HCT116 (cell line): ENCODE measurements at regions not wholly inside any gene's neighbourhood (a gene's known extent, or its start where the extent isn't known, plus 50 kb on each side); places are given as distances from the start of the nearest gene placed in this dataset.

Experiments used
- ATAC-seq: fragments of 200-7000 bp; cut with Tn5 transposase; 2 replicates; pipeline ENCODE4 v1.9.1; 2020; ENCODE audit warnings: mild to moderate bottlenecking, moderate library complexity
- BruUV-seq: library from RNA; stranded (reverse); fragments of 400-500 nt; replicated peaks from 2 replicates; lab custom pipeline; 2021; lab: Mats Ljungman, UMichigan
- CTCF ChIA-PET: fragments of 300-600 bp; sonication (Branson Sonifier 250); formaldehyde crosslinking; loops from one replicate; lab custom pipeline; 2021; ENCODE audit warnings: antibody characterized with exemption; lab: Charles Lee
- POLR2A ChIA-PET: fragments of 300-600, 350-600 bp; sonication (Branson Sonifier 250); formaldehyde crosslinking; loops from one replicate; lab custom pipeline; 2021; ENCODE audit warnings: antibody characterized with exemption; lab: Charles Lee
- RAD21 ChIA-PET, 2 experiments: fragments of 300-600 bp; sonication (Branson Sonifier 250); formaldehyde crosslinking; loops; one replicate each; lab custom pipeline; 2023; ENCODE audit warnings: low total read pairs in 2 of 2; ENCODE audit not compliant: uncharacterized antibody in 2 of 2, unreplicated experiment in 2 of 2, low non-redundant PET in 1 of 2; lab: Charles Lee
- DNase-seq: peaks from one replicate; pipeline ENCODE4 v3.0.0-alpha.2; 2010; ENCODE audit warnings: low read depth, low spot score
- H2AFZ ChIP-seq: fragments of 200-600 bp; shearing (Covaris generic), sonication (generic); 2 replicates; pipeline ENCODE4 v1.6.1; 2017; ENCODE audit warnings: low read depth, mixed run types, mixed read lengths, antibody characterized with exemption, low read length; ENCODE audit not compliant: poor library complexity, severe bottlenecking
- H3K27ac ChIP-seq: 2 replicates; pipeline ENCODE4 v1.5.1; 2012; ENCODE audit warnings: low read depth, low read length
- H3K27me3 ChIP-seq: fragments of 200-600 bp; sonication (generic); 2 replicates; pipeline ENCODE4 v1.6.1; 2016; ENCODE audit warnings: mixed run types, low read length, mixed read lengths; ENCODE audit not compliant: insufficient read depth
- H3K36me3 ChIP-seq, 2 experiments: fragments of 200-500 bp in 1 of 2; fragments of 200-600 bp in 1 of 2; sonication (Bioruptor generic) in 1 of 2; sonication (generic) in 1 of 2; 2 replicates each; pipeline versions ENCODE4 v1.5.1 to v1.6.1; 2014 to 2016; ENCODE audit warnings: low read length in 2 of 2, inconsistent platforms in 1 of 2, mixed read lengths in 1 of 2, mixed run types in 1 of 2; ENCODE audit not compliant: insufficient read depth in 2 of 2, control insufficient read depth in 1 of 2
- H3K4me1 ChIP-seq, 2 experiments: fragments of 200-600 bp in 1 of 2; sonication (generic) in 1 of 2; 2 replicates each; pipeline versions ENCODE4 v1.5.1 to v1.6.1; 2012 to 2017; ENCODE audit warnings: low read length in 2 of 2, inconsistent platforms in 1 of 2, mild to moderate bottlenecking in 1 of 2, mixed read lengths in 1 of 2, mixed run types in 1 of 2, moderate library complexity in 1 of 2; ENCODE audit not compliant: insufficient read depth in 2 of 2, control insufficient read depth in 1 of 2
- H3K4me2 ChIP-seq: fragments of 200-600 bp; sonication (generic); 2 replicates; pipeline ENCODE4 v1.6.1; 2017; ENCODE audit warnings: mixed run types, low read length, mixed read lengths
- H3K4me3 ChIP-seq, 2 experiments: fragments of 200-600 bp in 1 of 2; sonication (generic) in 1 of 2; replicated peaks in 1 of 2; 2 replicates each; pipeline ENCODE4 v1.5.1; 2011 to 2016; ENCODE audit warnings: low read length in 2 of 2, control low read depth in 1 of 2, low read depth in 1 of 2, mild to moderate bottlenecking in 1 of 2, mixed read lengths in 1 of 2, mixed run types in 1 of 2
- H3K79me2 ChIP-seq: fragments of 200-600 bp; sonication (generic); 2 replicates; pipeline ENCODE4 v1.6.1; 2017; ENCODE audit warnings: mild to moderate bottlenecking, mixed run types, low read length, moderate library complexity, mixed read lengths; ENCODE audit not compliant: insufficient read depth
- H3K9ac ChIP-seq: fragments of 200-600 bp; sonication (generic); 2 replicates; pipeline ENCODE4 v1.6.1; 2016; ENCODE audit warnings: low read length, mixed read lengths
- H3K9me2 ChIP-seq: fragments of 200-600 bp; sonication (generic), shearing (Covaris generic); 2 replicates; pipeline ENCODE4 v1.6.1; 2017; ENCODE audit warnings: mixed run types, mild to moderate bottlenecking, moderate library complexity; ENCODE audit not compliant: insufficient read depth
- H3K9me3 ChIP-seq, 2 experiments: fragments of 200-500 bp in 1 of 2; fragments of 200-600 bp in 1 of 2; sonication (Bioruptor generic) in 1 of 2; sonication (generic) in 1 of 2; 2 replicates each; pipeline ENCODE4 v1.6.1; 2014 to 2017; ENCODE audit warnings: low read length in 2 of 2, mixed read lengths in 2 of 2, inconsistent platforms in 1 of 2, low read depth in 1 of 2, mild to moderate bottlenecking in 1 of 2, mixed run types in 1 of 2, moderate library complexity in 1 of 2; ENCODE audit not compliant: control insufficient read depth in 1 of 2, insufficient read depth in 1 of 2
- H4K20me1 ChIP-seq: fragments of 200-600 bp; sonication (generic), shearing (Covaris generic); 2 replicates; pipeline ENCODE4 v1.6.1; 2017; ENCODE audit warnings: mixed run types, mild to moderate bottlenecking, moderate library complexity; ENCODE audit not compliant: insufficient read depth
- EGR1 ChIP-seq: IDR thresholded peaks from 2 replicates; pipeline ENCODE4 v1.6.1; 2012; ENCODE audit warnings: low read depth
- EZH2 ChIP-seq: fragments of 200-600 bp; sonication (generic); IDR thresholded peaks from 2 replicates; pipeline ENCODE4 v1.6.1; 2017; ENCODE audit warnings: antibody characterized with exemption, mixed run types
- EZH2phosphoT487 ChIP-seq: fragments of 200-600 bp; IDR thresholded peaks from 2 replicates; pipeline ENCODE4 v1.6.1; 2018; ENCODE audit warnings: antibody characterized with exemption, borderline replicate concordance
- JUND ChIP-seq: IDR thresholded peaks from 2 replicates; pipeline ENCODE4 v1.6.1; 2012
- POLR2AphosphoS5 ChIP-seq: IDR thresholded peaks from 2 replicates; pipeline ENCODE4 v1.6.1; 2011; ENCODE audit warnings: mild to moderate bottlenecking, low read depth, low read length, moderate library complexity
- SRF ChIP-seq: IDR thresholded peaks from 2 replicates; pipeline ENCODE4 v1.6.1; 2012; ENCODE audit warnings: low read depth
- TCF7L2 ChIP-seq: IDR thresholded peaks from 2 replicates; pipeline ENCODE4 v1.7.0; 2011; ENCODE audit warnings: borderline replicate concordance, inconsistent platforms; ENCODE audit not compliant: insufficient read depth, insufficient read length; ENCODE audit errors: extremely low read depth
- ZNF274 ChIP-seq: fragments of 200-500 bp; sonication (Bioruptor generic); IDR thresholded peaks from 2 replicates; pipeline ENCODE4 v1.6.1; 2014; ENCODE audit warnings: mild to moderate bottlenecking, low read depth, low read length, inconsistent platforms
- intact Hi-C: fragments of 100-400 bp; cut with micrococcal nuclease; formaldehyde crosslinking; loops from 2 replicates; pipeline ENCODE4 v1.10.0; 2022
- TF ChIP-seq, protein P1 (sequence below), 3 experiments: fragments of 200-600 bp in 1 of 3; sonication (generic) in 1 of 3; IDR thresholded peaks in 2 of 3; conservative IDR thresholded peaks in 1 of 3; 2 replicates each; pipeline ENCODE4 v1.5.1; 2012 to 2017; ENCODE audit warnings: low read depth in 2 of 3, low read length in 2 of 3, antibody characterized with exemption in 1 of 3, borderline replicate concordance in 1 of 3, control low read depth in 1 of 3, mild to moderate bottlenecking in 1 of 3, mixed read lengths in 1 of 3, mixed run types in 1 of 3, moderate library complexity in 1 of 3; ENCODE audit not compliant: insufficient read depth in 1 of 3
- TF ChIP-seq, protein P2 (sequence below): IDR thresholded peaks from 2 replicates; pipeline ENCODE4 v1.6.1; 2012
- TF ChIP-seq, protein P3 (sequence below): IDR thresholded peaks from 2 replicates; pipeline ENCODE4 v1.6.1; 2012
- TF ChIP-seq, protein P4 (sequence below): IDR thresholded peaks from 2 replicates; pipeline ENCODE4 v1.6.1; 2011; ENCODE audit warnings: mild to moderate bottlenecking, low read length, moderate library complexity; ENCODE audit not compliant: insufficient replicate concordance; ENCODE audit errors: extremely low read depth
- TF ChIP-seq, protein P5 (sequence below): IDR thresholded peaks from 2 replicates; pipeline ENCODE4 v1.6.1; 2012; ENCODE audit warnings: low read depth

DNA sequence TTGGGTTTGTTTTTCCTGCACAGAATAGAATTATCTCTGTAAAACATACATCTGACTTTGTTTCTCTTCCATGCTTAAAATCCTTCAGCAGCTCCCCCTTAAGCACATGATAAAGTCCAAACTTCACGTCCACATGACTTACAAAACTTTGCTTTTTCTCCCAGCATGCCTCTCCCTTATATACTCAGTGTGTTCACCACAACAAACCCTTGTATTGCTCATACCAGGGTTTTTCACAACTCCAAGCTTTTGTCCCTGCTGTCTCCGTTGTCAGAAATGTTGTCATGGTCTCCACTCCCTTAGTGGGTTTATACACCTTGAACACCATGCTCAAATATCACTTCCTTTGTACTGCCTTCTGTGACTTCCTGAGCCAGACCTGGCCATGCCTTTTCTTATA is 91.1 kb upstream of the MITF start:
- H2AFZ ChIP-seq = no peak overlapping the region
- peaks cover 4% of the 10 kb centered on the region; the same call in 1 of the 2 replicates for H3K27me3 ChIP-seq
- H3K9ac ChIP-seq = no peak overlapping the region
- H3K4me3 ChIP-seq = no peak overlapping the region
- no peak overlapping the region for H3K4me2 ChIP-seq
- TF ChIP-seq EZH2 (no peak), JUND (no peak), SRF (no peak), EZH2phosphoT487 (no peak), ZNF274 (no peak), TCF7L2 (no peak), EGR1 (no peak), POLR2AphosphoS5 (no peak)
- TF ChIP-seq, protein P1, sequence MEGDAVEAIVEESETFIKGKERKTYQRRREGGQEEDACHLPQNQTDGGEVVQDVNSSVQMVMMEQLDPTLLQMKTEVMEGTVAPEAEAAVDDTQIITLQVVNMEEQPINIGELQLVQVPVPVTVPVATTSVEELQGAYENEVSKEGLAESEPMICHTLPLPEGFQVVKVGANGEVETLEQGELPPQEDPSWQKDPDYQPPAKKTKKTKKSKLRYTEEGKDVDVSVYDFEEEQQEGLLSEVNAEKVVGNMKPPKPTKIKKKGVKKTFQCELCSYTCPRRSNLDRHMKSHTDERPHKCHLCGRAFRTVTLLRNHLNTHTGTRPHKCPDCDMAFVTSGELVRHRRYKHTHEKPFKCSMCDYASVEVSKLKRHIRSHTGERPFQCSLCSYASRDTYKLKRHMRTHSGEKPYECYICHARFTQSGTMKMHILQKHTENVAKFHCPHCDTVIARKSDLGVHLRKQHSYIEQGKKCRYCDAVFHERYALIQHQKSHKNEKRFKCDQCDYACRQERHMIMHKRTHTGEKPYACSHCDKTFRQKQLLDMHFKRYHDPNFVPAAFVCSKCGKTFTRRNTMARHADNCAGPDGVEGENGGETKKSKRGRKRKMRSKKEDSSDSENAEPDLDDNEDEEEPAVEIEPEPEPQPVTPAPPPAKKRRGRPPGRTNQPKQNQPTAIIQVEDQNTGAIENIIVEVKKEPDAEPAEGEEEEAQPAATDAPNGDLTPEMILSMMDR (IDR thresholded peaks at IDR 0.05 in 2 of 3, conservative IDR thresholded peaks at IDR 0.05 in 1 of 3; ENCODE audit: borderline replicate concordance in 1 of 3, insufficient read depth in 1 of 3, low read depth in 2 of 3, low read length in 2 of 3) = no peak
- TF ChIP-seq, protein P2, sequence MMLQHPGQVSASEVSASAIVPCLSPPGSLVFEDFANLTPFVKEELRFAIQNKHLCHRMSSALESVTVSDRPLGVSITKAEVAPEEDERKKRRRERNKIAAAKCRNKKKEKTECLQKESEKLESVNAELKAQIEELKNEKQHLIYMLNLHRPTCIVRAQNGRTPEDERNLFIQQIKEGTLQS = no peak
- TF ChIP-seq, protein P3, sequence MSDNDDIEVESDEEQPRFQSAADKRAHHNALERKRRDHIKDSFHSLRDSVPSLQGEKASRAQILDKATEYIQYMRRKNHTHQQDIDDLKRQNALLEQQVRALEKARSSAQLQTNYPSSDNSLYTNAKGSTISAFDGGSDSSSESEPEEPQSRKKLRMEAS = no peak
- TF ChIP-seq, protein P4, sequence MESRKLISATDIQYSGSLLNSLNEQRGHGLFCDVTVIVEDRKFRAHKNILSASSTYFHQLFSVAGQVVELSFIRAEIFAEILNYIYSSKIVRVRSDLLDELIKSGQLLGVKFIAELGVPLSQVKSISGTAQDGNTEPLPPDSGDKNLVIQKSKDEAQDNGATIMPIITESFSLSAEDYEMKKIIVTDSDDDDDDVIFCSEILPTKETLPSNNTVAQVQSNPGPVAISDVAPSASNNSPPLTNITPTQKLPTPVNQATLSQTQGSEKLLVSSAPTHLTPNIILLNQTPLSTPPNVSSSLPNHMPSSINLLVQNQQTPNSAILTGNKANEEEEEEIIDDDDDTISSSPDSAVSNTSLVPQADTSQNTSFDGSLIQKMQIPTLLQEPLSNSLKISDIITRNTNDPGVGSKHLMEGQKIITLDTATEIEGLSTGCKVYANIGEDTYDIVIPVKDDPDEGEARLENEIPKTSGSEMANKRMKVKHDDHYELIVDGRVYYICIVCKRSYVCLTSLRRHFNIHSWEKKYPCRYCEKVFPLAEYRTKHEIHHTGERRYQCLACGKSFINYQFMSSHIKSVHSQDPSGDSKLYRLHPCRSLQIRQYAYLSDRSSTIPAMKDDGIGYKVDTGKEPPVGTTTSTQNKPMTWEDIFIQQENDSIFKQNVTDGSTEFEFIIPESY = no peak
- TF ChIP-seq, protein P5, sequence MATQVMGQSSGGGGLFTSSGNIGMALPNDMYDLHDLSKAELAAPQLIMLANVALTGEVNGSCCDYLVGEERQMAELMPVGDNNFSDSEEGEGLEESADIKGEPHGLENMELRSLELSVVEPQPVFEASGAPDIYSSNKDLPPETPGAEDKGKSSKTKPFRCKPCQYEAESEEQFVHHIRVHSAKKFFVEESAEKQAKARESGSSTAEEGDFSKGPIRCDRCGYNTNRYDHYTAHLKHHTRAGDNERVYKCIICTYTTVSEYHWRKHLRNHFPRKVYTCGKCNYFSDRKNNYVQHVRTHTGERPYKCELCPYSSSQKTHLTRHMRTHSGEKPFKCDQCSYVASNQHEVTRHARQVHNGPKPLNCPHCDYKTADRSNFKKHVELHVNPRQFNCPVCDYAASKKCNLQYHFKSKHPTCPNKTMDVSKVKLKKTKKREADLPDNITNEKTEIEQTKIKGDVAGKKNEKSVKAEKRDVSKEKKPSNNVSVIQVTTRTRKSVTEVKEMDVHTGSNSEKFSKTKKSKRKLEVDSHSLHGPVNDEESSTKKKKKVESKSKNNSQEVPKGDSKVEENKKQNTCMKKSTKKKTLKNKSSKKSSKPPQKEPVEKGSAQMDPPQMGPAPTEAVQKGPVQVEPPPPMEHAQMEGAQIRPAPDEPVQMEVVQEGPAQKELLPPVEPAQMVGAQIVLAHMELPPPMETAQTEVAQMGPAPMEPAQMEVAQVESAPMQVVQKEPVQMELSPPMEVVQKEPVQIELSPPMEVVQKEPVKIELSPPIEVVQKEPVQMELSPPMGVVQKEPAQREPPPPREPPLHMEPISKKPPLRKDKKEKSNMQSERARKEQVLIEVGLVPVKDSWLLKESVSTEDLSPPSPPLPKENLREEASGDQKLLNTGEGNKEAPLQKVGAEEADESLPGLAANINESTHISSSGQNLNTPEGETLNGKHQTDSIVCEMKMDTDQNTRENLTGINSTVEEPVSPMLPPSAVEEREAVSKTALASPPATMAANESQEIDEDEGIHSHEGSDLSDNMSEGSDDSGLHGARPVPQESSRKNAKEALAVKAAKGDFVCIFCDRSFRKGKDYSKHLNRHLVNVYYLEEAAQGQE = no peak
- no peaks in the 10 kb centered on the region for H3K9me2 ChIP-seq
- intact Hi-C loops = no loop called here
- H4K20me1 ChIP-seq = no peaks in the 10 kb centered on the region
- no peaks in the 10 kb centered on the region for H3K9me3 ChIP-seq
- no peaks in the 10 kb centered on the region for H3K36me3 ChIP-seq
- ChIA-PET POLR2A (no interaction called here), CTCF (no interaction called here), RAD21 (no interaction called here)
- H3K79me2 ChIP-seq = no peaks in the 10 kb centered on the region
- BruUV-seq = no TSS peak
- no peak for ATAC-seq
- DNase-seq = no peak
- H3K4me1 ChIP-seq = no peaks in the 10 kb centered on the region
- H3K27ac ChIP-seq = no peak overlapping the region
